ENCODE measurements at regions not wholly inside any gene's neighbourhood (a gene's known extent, or its start where the extent isn't known, plus 50 kb on each side); places are given as distances from the start of the nearest gene placed in this dataset.

GRCh38 chr10:4663162-4663992 lies 162.6 kb upstream of the AKR1E2 start:
- no peak for DNase-seq (ENCODE audit: low read depth in 2 of 2, low spot score in 1 of 2)

GRCh38 chr10:4662576-4663161 lies 163.3 kb upstream of the AKR1E2 start:
- DNase-seq (ENCODE audit: low read depth in 2 of 2, low spot score in 1 of 2): no peak

GRCh38 chr10:4661511-4662255 lies 164.3 kb upstream of the AKR1E2 start:
- DNase-seq (ENCODE audit: low read depth in 2 of 2, low spot score in 1 of 2): no peak

- no peak for DNase-seq (ENCODE audit: low read depth in 2 of 2, low spot score in 1 of 2)
Observed at GRCh38 chr10:4658777-4659176, 167.2 kb upstream of the AKR1E2 start.

GRCh38 chr10:4656576-4657194 lies 169.3 kb upstream of the AKR1E2 start:
- peak in 1 of 2 donors; percentile 6 for DNase-seq (ENCODE audit: low read depth in 2 of 2, low spot score in 1 of 2)

GRCh38 chr10:4655879-4656278 lies 170.1 kb upstream of the AKR1E2 start:
- no peak for DNase-seq (ENCODE audit: low read depth in 2 of 2, low spot score in 1 of 2)

GRCh38 chr10:4655406-4655805 lies 170.6 kb upstream of the AKR1E2 start:
- DNase-seq (ENCODE audit: low read depth in 2 of 2, low spot score in 1 of 2): no peak

GRCh38 chr10:4654496-4654895 lies 171.5 kb upstream of the AKR1E2 start:
- no peak for DNase-seq (ENCODE audit: low read depth in 2 of 2, low spot score in 1 of 2)

GRCh38 chr10:4653160-4653559 lies 172.8 kb upstream of the AKR1E2 start:
- DNase-seq (ENCODE audit: low read depth in 2 of 2, low spot score in 1 of 2): no peak

GRCh38 chr10:4652111-4653010 lies 173.6 kb upstream of the AKR1E2 start:
- no peak for DNase-seq (ENCODE audit: low read depth in 2 of 2, low spot score in 1 of 2)

- DNase-seq (ENCODE audit: low read depth in 2 of 2, low spot score in 1 of 2): no peak
Observed at GRCh38 chr10:4651404-4652037, 174.5 kb upstream of the AKR1E2 start.

- DNase-seq (ENCODE audit: low read depth in 2 of 2, low spot score in 1 of 2): no peak
Observed at GRCh38 chr10:4650582-4650981, 175.4 kb upstream of the AKR1E2 start.

- no peak for DNase-seq (ENCODE audit: low read depth in 2 of 2, low spot score in 1 of 2)
Observed at GRCh38 chr10:4649886-4650508, 176.0 kb upstream of the AKR1E2 start.

GRCh38 chr10:4649471-4649870 lies 176.5 kb upstream of the AKR1E2 start:
- no peak for DNase-seq (ENCODE audit: low read depth in 2 of 2, low spot score in 1 of 2)

- no peak for DNase-seq (ENCODE audit: low read depth in 2 of 2, low spot score in 1 of 2)
Observed at GRCh38 chr10:4648999-4649398, 177.0 kb upstream of the AKR1E2 start.

GRCh38 chr10:4647109-4647785 lies 178.8 kb upstream of the AKR1E2 start:
- DNase-seq (ENCODE audit: low read depth in 2 of 2, low spot score in 1 of 2): no peak

GRCh38 chr10:4646547-4646946 lies 179.5 kb upstream of the AKR1E2 start:
- no peak for DNase-seq (ENCODE audit: low read depth in 2 of 2, low spot score in 1 of 2)

GRCh38 chr10:4645836-4646235 lies 180.2 kb upstream of the AKR1E2 start:
- no peak for DNase-seq (ENCODE audit: low read depth in 2 of 2, low spot score in 1 of 2)

GRCh38 chr10:4643471-4643870 lies 182.5 kb upstream of the AKR1E2 start:
- no peak for DNase-seq (ENCODE audit: low read depth in 2 of 2, low spot score in 1 of 2)

Measured in stimulated activated CD8-positive, alpha-beta memory T cell treated with anti-CD3 and anti-CD28 coated beads, Interleukin-4, amount 100 ng/mL, for 4 hours (primary cell).